ENCODE measurements at regions not wholly inside any gene's neighbourhood (a gene's known extent, or its start where the extent isn't known, plus 50 kb on each side); places are given as distances from the start of the nearest gene placed in this dataset.
"Not testable (repeated sequence)": the region's sequence is repeated elsewhere in the genome, so short reads cannot be mapped to it uniquely, and the experiment has no call there.

DNA sequence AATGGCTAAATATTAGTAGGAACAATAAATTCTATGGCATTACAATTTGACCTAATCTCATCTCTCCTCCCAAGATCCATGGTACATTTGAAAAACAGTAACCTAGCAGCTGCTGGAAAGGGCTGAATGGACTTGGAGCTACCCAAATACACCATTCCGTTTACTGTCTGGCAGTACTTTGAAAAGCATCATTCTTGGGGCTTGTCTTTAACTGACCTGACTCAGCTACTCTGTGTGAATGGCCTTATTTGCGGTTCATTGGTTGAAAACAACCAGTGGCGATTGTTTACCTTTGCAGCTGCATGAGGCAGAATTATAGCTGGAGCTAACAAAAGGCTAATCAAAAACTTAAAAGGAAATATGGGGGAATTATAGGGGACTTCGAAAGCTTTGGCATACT is 311.2 kb upstream of the MCTP2 start:
- Histone ChIP-seq H4K20me1 (ENCODE audit: insufficient read depth, low read length) (no peaks in the 10 kb centered on the region), H3K4me2 (ENCODE audit: insufficient read depth, low read length) (no peak overlapping the region), H3K4me1 (ENCODE audit: insufficient read depth, low read length) (no peaks in the 10 kb centered on the region), H3K4me3 (ENCODE audit: low read depth in 1 of 2, low read length in 2 of 2) (no peak overlapping the region), H3K36me3 (ENCODE audit: insufficient read depth, low read length) (no peaks in the 10 kb centered on the region), H3K27me3 (ENCODE audit: insufficient read depth, low read length, poor library complexity) (no peaks in the 10 kb centered on the region), H3K9me3 (ENCODE audit: insufficient read depth, low read length, severe bottlenecking) (no peaks in the 10 kb centered on the region), H2AFZ (ENCODE audit: low read depth, low read length) (peak overlapping the region; percentile 4; the same call in 1 of the 2 replicates), H3K9ac (ENCODE audit: low read depth, low read length) (no peak overlapping the region), H3K27ac (ENCODE audit: low read length) (no peak overlapping the region), H3K79me2 (ENCODE audit: insufficient read depth, low read length) (no peaks in the 10 kb centered on the region)
- no peak for TF ChIP-seq CTCF (IDR thresholded peaks at IDR 0.05; ENCODE audit: borderline replicate concordance, extremely low read depth, low read length, poor library complexity, severe bottlenecking)
- no peak for TF ChIP-seq EZH2 (IDR thresholded peaks at IDR 0.05; ENCODE audit: borderline replicate concordance, low read depth, low read length, severe bottlenecking)
- ATAC-seq (ENCODE audit: insufficient read depth, low read depth) (no peak), DNase-seq (no peak)

- not testable (repeated sequence) for H3K36me3 ChIP-seq (ENCODE audit: insufficient read depth, low read length); H3K4me2 ChIP-seq (ENCODE audit: insufficient read depth, low read length); H3K9ac ChIP-seq (ENCODE audit: low read depth, low read length); H4K20me1 ChIP-seq (ENCODE audit: insufficient read depth, low read length); ATAC-seq (ENCODE audit: insufficient read depth, low read depth); H3K4me3 ChIP-seq (ENCODE audit: low read depth in 1 of 2, low read length in 2 of 2); H3K4me1 ChIP-seq (ENCODE audit: insufficient read depth, low read length); DNase-seq; H3K27ac ChIP-seq (ENCODE audit: low read length); H3K27me3 ChIP-seq (ENCODE audit: insufficient read depth, low read length, poor library complexity); H2AFZ ChIP-seq (ENCODE audit: low read depth, low read length); H3K79me2 ChIP-seq (ENCODE audit: insufficient read depth, low read length); H3K9me3 ChIP-seq (ENCODE audit: insufficient read depth, low read length, severe bottlenecking)
Observed at GRCh38 chr15:93918801-93919200, 312.6 kb upstream of the MCTP2 start.

- no peaks in the 10 kb centered on the region for H4K20me1 ChIP-seq (ENCODE audit: insufficient read depth, low read length)
- no peaks in the 10 kb centered on the region for H3K27me3 ChIP-seq (ENCODE audit: insufficient read depth, low read length, poor library complexity)
- H3K9ac ChIP-seq (ENCODE audit: low read depth, low read length): no peak overlapping the region
- H3K36me3 ChIP-seq (ENCODE audit: insufficient read depth, low read length): no peaks in the 10 kb centered on the region
- H3K4me3 ChIP-seq (ENCODE audit: low read depth in 1 of 2, low read length in 2 of 2): no peak overlapping the region
- H2AFZ ChIP-seq (ENCODE audit: low read depth, low read length): no peak overlapping the region
- no peaks in the 10 kb centered on the region for H3K9me3 ChIP-seq (ENCODE audit: insufficient read depth, low read length, severe bottlenecking)
- no peak for DNase-seq
- H3K27ac ChIP-seq (ENCODE audit: low read length): no peak overlapping the region
- H3K4me2 ChIP-seq (ENCODE audit: insufficient read depth, low read length): no peak overlapping the region
- no peaks in the 10 kb centered on the region for H3K79me2 ChIP-seq (ENCODE audit: insufficient read depth, low read length)
- no peaks in the 10 kb centered on the region for H3K4me1 ChIP-seq (ENCODE audit: insufficient read depth, low read length)
- TF ChIP-seq CTCF (IDR thresholded peaks at IDR 0.05; ENCODE audit: borderline replicate concordance, extremely low read depth, low read length, poor library complexity, severe bottlenecking): no peak
- no peak for TF ChIP-seq EZH2 (IDR thresholded peaks at IDR 0.05; ENCODE audit: borderline replicate concordance, low read depth, low read length, severe bottlenecking)
- ATAC-seq (ENCODE audit: insufficient read depth, low read depth): no peak
Observed at GRCh38 chr15:93917181-93917580, 314.2 kb upstream of the MCTP2 start.

DNA sequence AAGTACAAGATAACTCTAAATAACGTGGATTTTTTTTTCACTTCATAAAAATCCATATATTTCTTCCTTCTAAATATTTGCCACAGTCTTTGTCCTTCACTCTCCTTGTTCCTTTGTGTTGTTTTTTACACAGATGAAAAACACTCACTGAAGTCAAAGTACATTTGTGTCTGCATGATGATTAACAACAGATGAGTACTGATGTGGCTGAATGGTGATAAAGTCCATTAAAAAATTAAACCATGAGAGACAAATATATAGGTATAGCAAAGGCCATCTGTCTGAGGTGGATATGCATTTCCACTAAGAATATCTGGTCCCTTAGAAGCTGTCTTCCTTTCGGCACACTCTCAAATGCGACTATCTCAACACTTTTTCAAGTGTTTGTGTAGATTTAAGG is 317.5 kb upstream of the MCTP2 start:
- Histone ChIP-seq H3K4me2 (ENCODE audit: insufficient read depth, low read length) (no peak overlapping the region), H3K27ac (ENCODE audit: low read length) (no peak overlapping the region), H3K27me3 (ENCODE audit: insufficient read depth, low read length, poor library complexity) (no peaks in the 10 kb centered on the region), H3K9ac (ENCODE audit: low read depth, low read length) (no peak overlapping the region), H3K79me2 (ENCODE audit: insufficient read depth, low read length) (no peaks in the 10 kb centered on the region), H4K20me1 (ENCODE audit: insufficient read depth, low read length) (no peaks in the 10 kb centered on the region), H3K4me1 (ENCODE audit: insufficient read depth, low read length) (no peaks in the 10 kb centered on the region), H2AFZ (ENCODE audit: low read depth, low read length) (0 out of 2 replicates have a peak overlapping the region, but pooled peaks have one; percentile 9), H3K4me3 (ENCODE audit: low read depth in 1 of 2, low read length in 2 of 2) (no peak overlapping the region), H3K9me3 (ENCODE audit: insufficient read depth, low read length, severe bottlenecking) (no peaks in the 10 kb centered on the region), H3K36me3 (ENCODE audit: insufficient read depth, low read length) (no peaks in the 10 kb centered on the region)
- no peak for ATAC-seq (ENCODE audit: insufficient read depth, low read depth)
- DNase-seq: no peak
- TF ChIP-seq CTCF (IDR thresholded peaks at IDR 0.05; ENCODE audit: borderline replicate concordance, extremely low read depth, low read length, poor library complexity, severe bottlenecking) (no peak), EZH2 (IDR thresholded peaks at IDR 0.05; ENCODE audit: borderline replicate concordance, low read depth, low read length, severe bottlenecking) (no peak)
